Stomach (tissue), 4 donors: ENCODE measurements at regions not wholly inside any gene's neighbourhood (a gene's known extent, or its start where the extent isn't known, plus 50 kb on each side); places are given as distances from the start of the nearest gene placed in this dataset.

Experiments used
- CTCF ChIP-seq, 7 experiments: fragments of 450-650 bp in 4 of 7; fragments of 200-600 bp in 3 of 7; sonication (generic) in 3 of 7; IDR thresholded peaks; one replicate each; pipeline ENCODE4 v1.5.1; 2016 to 2019; ENCODE audit warnings: antibody characterized with exemption in 7 of 7, control low read depth in 2 of 7, mild to moderate bottlenecking in 1 of 7
- POLR2A ChIP-seq, 4 donors: fragments of 450-650 bp; IDR thresholded peaks; one replicate each; pipeline ENCODE4 v1.6.1; 2016; ENCODE audit warnings: antibody characterized with exemption in 4 of 4, control low read depth in 2 of 4, mild to moderate bottlenecking in 1 of 4, moderate library complexity in 1 of 4

GRCh38 chr4:63211375-63211774 is 1197.9 kb downstream of the TECRL start:
- TF ChIP-seq POLR2A (IDR thresholded peaks at IDR 0.05) (no peak), CTCF (IDR thresholded peaks at IDR 0.05) (no peak)
